ENCODE measurements at regions not wholly inside any gene's neighbourhood (a gene's known extent, or its start where the extent isn't known, plus 50 kb on each side); places are given as distances from the start of the nearest gene placed in this dataset.
A peak's percentile ranks its signal among the peaks of the same experiment; 100 is the strongest.

DNA sequence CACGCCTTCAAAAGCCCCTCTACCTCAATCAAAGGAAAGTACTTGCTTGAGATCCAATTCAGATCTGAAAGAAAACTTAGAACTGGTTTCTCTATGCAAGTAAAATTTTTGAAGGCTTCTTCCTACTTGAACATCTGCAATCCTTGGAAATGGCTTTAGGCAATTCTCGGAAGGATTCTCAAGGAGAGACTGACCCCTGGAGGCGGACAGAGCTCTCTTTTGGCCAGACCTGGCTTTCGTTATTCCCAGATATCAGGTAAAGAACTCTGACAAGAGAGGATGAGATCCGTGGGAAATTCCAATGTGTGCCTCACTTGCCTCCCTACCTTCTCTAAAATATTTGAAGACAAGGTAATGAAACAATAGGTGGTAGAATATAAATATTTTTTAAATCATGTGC is 670.3 kb upstream of the FAM241A start:
- TF ChIP-seq, protein P1, sequence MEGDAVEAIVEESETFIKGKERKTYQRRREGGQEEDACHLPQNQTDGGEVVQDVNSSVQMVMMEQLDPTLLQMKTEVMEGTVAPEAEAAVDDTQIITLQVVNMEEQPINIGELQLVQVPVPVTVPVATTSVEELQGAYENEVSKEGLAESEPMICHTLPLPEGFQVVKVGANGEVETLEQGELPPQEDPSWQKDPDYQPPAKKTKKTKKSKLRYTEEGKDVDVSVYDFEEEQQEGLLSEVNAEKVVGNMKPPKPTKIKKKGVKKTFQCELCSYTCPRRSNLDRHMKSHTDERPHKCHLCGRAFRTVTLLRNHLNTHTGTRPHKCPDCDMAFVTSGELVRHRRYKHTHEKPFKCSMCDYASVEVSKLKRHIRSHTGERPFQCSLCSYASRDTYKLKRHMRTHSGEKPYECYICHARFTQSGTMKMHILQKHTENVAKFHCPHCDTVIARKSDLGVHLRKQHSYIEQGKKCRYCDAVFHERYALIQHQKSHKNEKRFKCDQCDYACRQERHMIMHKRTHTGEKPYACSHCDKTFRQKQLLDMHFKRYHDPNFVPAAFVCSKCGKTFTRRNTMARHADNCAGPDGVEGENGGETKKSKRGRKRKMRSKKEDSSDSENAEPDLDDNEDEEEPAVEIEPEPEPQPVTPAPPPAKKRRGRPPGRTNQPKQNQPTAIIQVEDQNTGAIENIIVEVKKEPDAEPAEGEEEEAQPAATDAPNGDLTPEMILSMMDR (IDR thresholded peaks at IDR 0.05; ENCODE audit: insufficient read depth in 1 of 2, low read depth in 1 of 2, low read length in 1 of 2, severe bottlenecking in 1 of 2, unreplicated experiment in 1 of 2) = peak; percentile 64 to 68
- peak; percentile 50 to 62 for DNase-seq
- H3K27ac Mint-ChIP-seq (ENCODE audit: unreplicated experiment) = no peak overlapping the region
- no peak overlapping the region for H3K4me3 Mint-ChIP-seq (ENCODE audit: unreplicated experiment)
- POLR2A ChIA-PET = no interaction called here
- H3K9me3 Mint-ChIP-seq (ENCODE audit: unreplicated experiment) = no peaks in the 10 kb centered on the region
- CTCF ChIA-PET = interaction anchor here (1.0 kb wide), 1 partner anchor 339 kb away, joined by 6 read pairs; no protein-coding TSS in a partner anchor
- no peaks in the 10 kb centered on the region for H3K9me3 ChIP-seq
- H3K36me3 Mint-ChIP-seq (ENCODE audit: insufficient read depth, unreplicated experiment) = no peaks in the 10 kb centered on the region
- intact Hi-C loops (cut with micrococcal nuclease; ENCODE audit: unreplicated experiment) = loop anchor here (1.0 to 10.0 kb wide), 5 partner anchors 160 to 1480 kb away; no protein-coding TSS in a partner anchor
- H3K4me1 ChIP-seq = no peaks in the 10 kb centered on the region
- H3K36me3 ChIP-seq (ENCODE audit: control insufficient read depth, insufficient read depth, low read length) = no peaks in the 10 kb centered on the region
- no peaks in the 10 kb centered on the region for H3K27me3 Mint-ChIP-seq (ENCODE audit: insufficient read depth, unreplicated experiment)
- no peaks in the 10 kb centered on the region for H3K27me3 ChIP-seq (replicated peaks; ENCODE audit: control insufficient read depth, insufficient read depth, low read length)
- no peaks in the 10 kb centered on the region for H3K4me1 Mint-ChIP-seq (ENCODE audit: low read depth, unreplicated experiment)
- BruUV-seq (replicated peaks) = no TSS peak
- no peak overlapping the region for H3K4me3 ChIP-seq (ENCODE audit: low read depth, low read length)

DNA sequence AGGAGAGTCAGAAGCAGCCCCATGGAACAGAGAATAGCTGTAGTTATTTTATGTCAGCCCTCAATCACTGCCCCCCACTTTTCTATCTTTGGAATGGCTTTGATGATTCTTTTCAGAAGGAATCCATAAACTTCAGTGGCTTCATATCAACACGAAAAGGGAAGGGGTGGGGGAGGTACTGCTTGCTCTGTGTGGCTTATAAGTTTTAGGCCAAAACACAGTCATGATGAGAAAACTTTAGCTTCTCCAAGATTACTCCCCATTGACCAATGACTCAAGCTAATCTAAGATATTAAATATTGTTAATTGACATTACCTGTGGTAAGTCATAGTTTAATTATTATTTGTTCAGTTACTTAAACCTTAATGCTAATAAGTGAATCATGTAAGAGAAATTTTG is 669.6 kb upstream of the FAM241A start:
- Histone ChIP-seq H3K9me3 (no peaks in the 10 kb centered on the region), H3K36me3 (ENCODE audit: control insufficient read depth, insufficient read depth, low read length) (no peaks in the 10 kb centered on the region), H3K4me3 (ENCODE audit: low read depth, low read length) (no peak overlapping the region), H3K4me1 (no peaks in the 10 kb centered on the region), H3K27me3 (replicated peaks; ENCODE audit: control insufficient read depth, insufficient read depth, low read length) (no peaks in the 10 kb centered on the region)
- TF ChIP-seq, protein P1 (IDR thresholded peaks at IDR 0.05; ENCODE audit: insufficient read depth in 1 of 2, low read depth in 1 of 2, low read length in 1 of 2, severe bottlenecking in 1 of 2, unreplicated experiment in 1 of 2) = no peak
- intact Hi-C loops (cut with micrococcal nuclease; ENCODE audit: unreplicated experiment) = loop anchor here (1.0 to 10.0 kb wide), 5 partner anchors 159 to 1481 kb away; no protein-coding TSS in a partner anchor
- H3K4me1 Mint-ChIP-seq (ENCODE audit: low read depth, unreplicated experiment) = no peaks in the 10 kb centered on the region
- DNase-seq = no peak
- no peak overlapping the region for H3K27ac Mint-ChIP-seq (ENCODE audit: unreplicated experiment)
- H3K27me3 Mint-ChIP-seq (ENCODE audit: insufficient read depth, unreplicated experiment) = peaks cover 6% of the 10 kb centered on the region
- H3K36me3 Mint-ChIP-seq (ENCODE audit: insufficient read depth, unreplicated experiment) = no peaks in the 10 kb centered on the region
- BruUV-seq (replicated peaks) = no TSS peak
- CTCF ChIA-PET = interaction anchor here (1.0 kb wide), 1 partner anchor 340 kb away, joined by 6 read pairs; no protein-coding TSS in a partner anchor
- POLR2A ChIA-PET = no interaction called here
- no peaks in the 10 kb centered on the region for H3K9me3 Mint-ChIP-seq (ENCODE audit: unreplicated experiment)
- H3K4me3 Mint-ChIP-seq (ENCODE audit: unreplicated experiment) = no peak overlapping the region

DNA sequence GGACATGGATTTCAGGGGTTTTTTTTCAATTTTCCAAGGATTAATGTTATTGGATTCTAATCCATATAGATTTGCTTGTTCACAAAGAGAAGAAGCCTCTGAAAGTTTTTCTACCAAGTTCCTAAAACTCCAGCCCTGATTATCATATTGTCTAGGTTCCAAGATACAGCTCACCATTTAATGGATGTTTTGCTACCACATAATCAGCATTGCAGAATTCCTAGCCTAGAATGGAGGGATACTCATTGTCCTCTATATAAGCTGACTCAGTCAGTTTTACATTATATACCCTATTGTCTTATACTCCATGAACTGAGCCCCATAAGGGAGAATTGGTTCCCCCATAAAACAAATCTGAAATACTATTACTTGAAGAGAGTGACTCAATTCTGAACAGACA is 664.7 kb upstream of the FAM241A start:
- TF ChIP-seq, protein P1 (IDR thresholded peaks at IDR 0.05; ENCODE audit: insufficient read depth in 1 of 2, low read depth in 1 of 2, low read length in 1 of 2, severe bottlenecking in 1 of 2, unreplicated experiment in 1 of 2) = no peak
- intact Hi-C loops (cut with micrococcal nuclease; ENCODE audit: unreplicated experiment) = no loop called here
- Mint-ChIP-seq H3K27me3 (ENCODE audit: insufficient read depth, unreplicated experiment) (peaks cover 14% of the 10 kb centered on the region), H3K27ac (ENCODE audit: unreplicated experiment) (no peak overlapping the region), H3K4me1 (ENCODE audit: low read depth, unreplicated experiment) (no peaks in the 10 kb centered on the region), H3K9me3 (ENCODE audit: unreplicated experiment) (no peaks in the 10 kb centered on the region), H3K36me3 (ENCODE audit: insufficient read depth, unreplicated experiment) (no peaks in the 10 kb centered on the region), H3K4me3 (ENCODE audit: unreplicated experiment) (no peak overlapping the region)
- no peaks in the 10 kb centered on the region for H3K27me3 ChIP-seq (replicated peaks; ENCODE audit: control insufficient read depth, insufficient read depth, low read length)
- no TSS peak for BruUV-seq (replicated peaks)
- no peak overlapping the region for H3K4me3 ChIP-seq (ENCODE audit: low read depth, low read length)
- no peaks in the 10 kb centered on the region for H3K36me3 ChIP-seq (ENCODE audit: control insufficient read depth, insufficient read depth, low read length)
- CTCF ChIA-PET = no interaction called here
- H3K9me3 ChIP-seq = no peaks in the 10 kb centered on the region
- POLR2A ChIA-PET = no interaction called here
- DNase-seq = no peak
- no peaks in the 10 kb centered on the region for H3K4me1 ChIP-seq
